ENCODE measurements at regions not wholly inside any gene's neighbourhood (a gene's known extent, or its start where the extent isn't known, plus 50 kb on each side); places are given as distances from the start of the nearest gene placed in this dataset.

- TF ChIP-seq, protein P1, sequence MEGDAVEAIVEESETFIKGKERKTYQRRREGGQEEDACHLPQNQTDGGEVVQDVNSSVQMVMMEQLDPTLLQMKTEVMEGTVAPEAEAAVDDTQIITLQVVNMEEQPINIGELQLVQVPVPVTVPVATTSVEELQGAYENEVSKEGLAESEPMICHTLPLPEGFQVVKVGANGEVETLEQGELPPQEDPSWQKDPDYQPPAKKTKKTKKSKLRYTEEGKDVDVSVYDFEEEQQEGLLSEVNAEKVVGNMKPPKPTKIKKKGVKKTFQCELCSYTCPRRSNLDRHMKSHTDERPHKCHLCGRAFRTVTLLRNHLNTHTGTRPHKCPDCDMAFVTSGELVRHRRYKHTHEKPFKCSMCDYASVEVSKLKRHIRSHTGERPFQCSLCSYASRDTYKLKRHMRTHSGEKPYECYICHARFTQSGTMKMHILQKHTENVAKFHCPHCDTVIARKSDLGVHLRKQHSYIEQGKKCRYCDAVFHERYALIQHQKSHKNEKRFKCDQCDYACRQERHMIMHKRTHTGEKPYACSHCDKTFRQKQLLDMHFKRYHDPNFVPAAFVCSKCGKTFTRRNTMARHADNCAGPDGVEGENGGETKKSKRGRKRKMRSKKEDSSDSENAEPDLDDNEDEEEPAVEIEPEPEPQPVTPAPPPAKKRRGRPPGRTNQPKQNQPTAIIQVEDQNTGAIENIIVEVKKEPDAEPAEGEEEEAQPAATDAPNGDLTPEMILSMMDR (IDR thresholded peaks at IDR 0.05), result no peak
- TF ChIP-seq POLR2AphosphoS5 (IDR thresholded peaks at IDR 0.05; ENCODE audit: low read depth, low read length) (no peak), REST (IDR thresholded peaks at IDR 0.05; ENCODE audit: insufficient read depth in 1 of 2, low read depth in 2 of 2, low read length in 1 of 2) (no peak)
These were observed 100.5 kb upstream of the S1PR1 start for GRCh38 chr1:101136271-101136670.

Data from Panc1 (cell line).